ENCODE measurements at regions not wholly inside any gene's neighbourhood (a gene's known extent, or its start where the extent isn't known, plus 50 kb on each side); places are given as distances from the start of the nearest gene placed in this dataset.

DNA sequence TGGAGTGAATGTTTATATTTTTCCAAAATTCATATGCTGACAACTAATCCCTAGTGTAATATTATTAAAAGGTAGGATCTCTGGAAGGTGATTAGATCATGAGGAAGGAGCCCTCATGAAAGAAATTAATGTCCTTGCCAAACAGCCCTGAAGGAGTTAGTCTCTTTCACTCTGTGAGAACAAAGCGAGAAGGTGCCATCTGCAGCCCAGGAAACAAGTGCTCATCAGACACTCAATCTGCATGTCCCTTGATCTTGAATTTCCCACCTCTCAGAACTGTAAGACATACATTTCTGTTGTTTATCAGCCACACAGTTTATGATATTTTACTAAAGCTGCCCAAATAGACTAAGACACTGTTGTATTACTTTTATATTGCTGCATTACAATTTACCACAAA lies 1283.4 kb downstream of the PCDH7 start:
- intact Hi-C loops (cut with DNase I): no loop called here
- Histone ChIP-seq H3K4me1 (no peaks in the 10 kb centered on the region), H3K27ac (replicated peaks in 1 of 4) (no peak overlapping the region), H3K9me3 (no peaks in the 10 kb centered on the region), H3K36me3 (no peaks in the 10 kb centered on the region), H3K4me3 (no peak overlapping the region), H3K27me3 (no peaks in the 10 kb centered on the region)
- WGBS: 83% methylated on average over 1 of the region's 1 CpG
- TF ChIP-seq POLR2AphosphoS5 (IDR thresholded peaks at IDR 0.05) (no peak), EP300 (IDR thresholded peaks at IDR 0.05) (no peak), POLR2A (IDR thresholded peaks at IDR 0.05; ENCODE audit: low read depth) (no peak)
- TF ChIP-seq, protein P1, sequence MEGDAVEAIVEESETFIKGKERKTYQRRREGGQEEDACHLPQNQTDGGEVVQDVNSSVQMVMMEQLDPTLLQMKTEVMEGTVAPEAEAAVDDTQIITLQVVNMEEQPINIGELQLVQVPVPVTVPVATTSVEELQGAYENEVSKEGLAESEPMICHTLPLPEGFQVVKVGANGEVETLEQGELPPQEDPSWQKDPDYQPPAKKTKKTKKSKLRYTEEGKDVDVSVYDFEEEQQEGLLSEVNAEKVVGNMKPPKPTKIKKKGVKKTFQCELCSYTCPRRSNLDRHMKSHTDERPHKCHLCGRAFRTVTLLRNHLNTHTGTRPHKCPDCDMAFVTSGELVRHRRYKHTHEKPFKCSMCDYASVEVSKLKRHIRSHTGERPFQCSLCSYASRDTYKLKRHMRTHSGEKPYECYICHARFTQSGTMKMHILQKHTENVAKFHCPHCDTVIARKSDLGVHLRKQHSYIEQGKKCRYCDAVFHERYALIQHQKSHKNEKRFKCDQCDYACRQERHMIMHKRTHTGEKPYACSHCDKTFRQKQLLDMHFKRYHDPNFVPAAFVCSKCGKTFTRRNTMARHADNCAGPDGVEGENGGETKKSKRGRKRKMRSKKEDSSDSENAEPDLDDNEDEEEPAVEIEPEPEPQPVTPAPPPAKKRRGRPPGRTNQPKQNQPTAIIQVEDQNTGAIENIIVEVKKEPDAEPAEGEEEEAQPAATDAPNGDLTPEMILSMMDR (IDR thresholded peaks at IDR 0.05): no peak
- no peak for DNase-seq (ENCODE audit: extremely low spot score)

DNA sequence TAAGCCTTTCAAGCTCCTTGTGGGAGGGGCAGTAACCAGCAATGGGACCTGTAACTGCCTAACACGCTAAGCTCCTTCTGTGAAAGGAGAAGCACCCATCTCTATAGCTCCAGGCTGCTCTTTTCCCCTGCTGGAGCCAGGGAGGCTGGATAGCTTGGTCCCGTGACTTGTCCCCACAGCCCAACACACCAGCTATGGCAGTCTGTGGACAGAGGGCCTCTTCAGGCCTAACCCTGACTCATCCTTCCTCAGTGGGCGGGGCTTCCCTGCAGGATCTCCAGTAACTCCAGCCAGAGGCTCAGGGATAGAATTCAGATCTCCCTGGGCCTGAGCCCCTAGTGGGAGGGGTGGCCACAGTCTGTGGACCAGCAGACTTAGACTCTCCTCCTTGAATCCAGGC lies 1290.1 kb downstream of the PCDH7 start:
- Histone ChIP-seq H3K27me3 (no peaks in the 10 kb centered on the region), H3K9me3 (no peaks in the 10 kb centered on the region), H3K4me1 (no peaks in the 10 kb centered on the region), H3K36me3 (no peaks in the 10 kb centered on the region), H3K27ac (replicated peaks in 1 of 4) (no peak overlapping the region), H3K4me3 (no peak overlapping the region)
- DNase-seq (ENCODE audit: extremely low spot score): no peak
- 100% methylated on average over 1 of the region's 3 CpGs for whole genome bisulfite sequencing
- TF ChIP-seq POLR2AphosphoS5 (IDR thresholded peaks at IDR 0.05) (no peak), POLR2A (IDR thresholded peaks at IDR 0.05; ENCODE audit: low read depth) (no peak)
- intact Hi-C loops (cut with DNase I): no loop called here

DNA sequence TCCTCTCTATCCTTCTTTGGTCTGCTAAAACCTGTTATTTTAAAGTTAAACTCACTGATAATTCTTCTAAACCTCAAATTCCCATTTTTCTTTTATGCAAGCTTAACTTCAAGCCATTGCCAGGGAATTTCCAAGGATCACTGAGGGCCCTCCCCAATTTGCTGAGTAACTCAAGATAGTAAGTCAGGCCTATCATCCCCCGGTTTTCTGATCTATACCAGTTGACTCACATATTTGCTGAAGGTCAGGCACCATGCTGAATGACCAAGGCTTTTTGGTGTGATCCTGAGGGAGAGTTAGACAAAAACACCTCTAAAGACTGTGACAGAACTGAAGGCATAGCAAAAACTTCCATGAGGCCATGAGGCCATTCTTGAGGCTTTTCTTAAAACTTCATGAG lies 1301.9 kb downstream of the PCDH7 start:
- TF ChIP-seq POLR2A (IDR thresholded peaks at IDR 0.05; ENCODE audit: low read depth) (no peak), EP300 (IDR thresholded peaks at IDR 0.05) (no peak), POLR2AphosphoS5 (IDR thresholded peaks at IDR 0.05) (no peak)
- TF ChIP-seq, protein P1 (IDR thresholded peaks at IDR 0.05): no peak
- H3K27ac ChIP-seq (replicated peaks in 1 of 4): no peak overlapping the region
- no peaks in the 10 kb centered on the region for H3K36me3 ChIP-seq
- no peaks in the 10 kb centered on the region for H3K4me1 ChIP-seq
- H3K27me3 ChIP-seq: no peaks in the 10 kb centered on the region
- intact Hi-C loops (cut with DNase I): no loop called here
- WGBS: 64% methylated on average over 1 of the region's 1 CpG
- no peak for DNase-seq (ENCODE audit: extremely low spot score)
- no peak overlapping the region for H3K4me3 ChIP-seq
- no peaks in the 10 kb centered on the region for H3K9me3 ChIP-seq

DNA sequence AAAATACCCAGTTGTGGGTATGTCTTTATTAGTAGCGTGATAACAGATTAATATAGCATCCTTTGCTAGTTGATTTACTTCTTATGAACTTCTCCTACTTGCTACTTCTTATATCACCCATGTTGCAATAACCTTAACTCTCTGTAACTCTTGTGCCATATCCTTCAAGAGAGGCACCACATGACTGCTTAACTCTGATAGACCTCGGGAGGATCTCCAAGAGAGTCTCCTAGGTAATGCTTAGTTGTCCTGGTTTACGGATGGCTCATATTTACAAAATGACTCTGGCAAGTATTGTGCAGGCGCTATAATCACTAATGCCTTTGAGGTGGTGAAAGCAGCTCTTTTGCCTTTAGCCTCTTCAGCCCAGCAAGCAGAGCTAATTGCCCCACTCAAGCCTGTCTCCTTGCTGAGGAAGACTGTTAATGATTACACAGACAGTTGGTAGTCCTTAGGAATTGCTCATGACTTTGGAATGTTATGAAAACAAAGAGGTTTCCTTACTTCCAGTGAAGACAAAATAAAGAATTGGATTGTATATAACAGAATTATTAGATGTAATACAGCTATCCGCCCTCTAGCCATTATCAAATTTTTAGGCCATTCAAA lies 1305.8 kb downstream of the PCDH7 start:
- Histone ChIP-seq H3K36me3 (no peaks in the 10 kb centered on the region), H3K27ac (replicated peaks in 1 of 4) (no peak overlapping the region), H3K4me3 (no peak overlapping the region), H3K27me3 (no peaks in the 10 kb centered on the region), H3K9me3 (no peaks in the 10 kb centered on the region), H3K4me1 (no peaks in the 10 kb centered on the region)
- no peak for DNase-seq (ENCODE audit: extremely low spot score)
- WGBS: 84% methylated on average over 5 of the region's 5 CpGs
- intact Hi-C loops (cut with DNase I): no loop called here
- TF ChIP-seq POLR2A (IDR thresholded peaks at IDR 0.05; ENCODE audit: low read depth): no peak
- TF ChIP-seq, protein P1 (IDR thresholded peaks at IDR 0.05): no peak
- TF ChIP-seq EP300 (IDR thresholded peaks at IDR 0.05): no peak
- TF ChIP-seq POLR2AphosphoS5 (IDR thresholded peaks at IDR 0.05): no peak

DNA sequence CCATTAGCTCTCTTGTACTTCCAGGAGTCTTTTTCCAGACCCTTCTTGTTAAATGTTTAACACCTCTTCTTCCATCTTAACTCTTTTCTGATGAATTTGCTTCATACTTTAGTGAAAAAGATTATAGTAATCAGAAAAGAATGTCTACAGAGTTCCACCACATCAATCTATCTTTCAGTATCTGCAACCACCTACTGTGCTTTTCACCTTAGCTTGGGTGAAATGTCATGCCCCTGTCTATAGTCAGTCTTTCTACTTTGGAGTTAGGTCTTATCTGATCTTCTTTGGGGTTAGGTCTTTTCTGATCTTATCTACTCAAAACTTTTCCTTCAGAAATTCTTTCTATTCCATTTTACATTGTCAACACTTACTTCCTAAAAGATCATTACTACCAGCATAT lies 1310.2 kb downstream of the PCDH7 start:
- Histone ChIP-seq H3K4me1 (no peaks in the 10 kb centered on the region), H3K36me3 (no peaks in the 10 kb centered on the region), H3K27me3 (no peaks in the 10 kb centered on the region), H3K27ac (replicated peaks in 1 of 4) (no peak overlapping the region), H3K9me3 (no peaks in the 10 kb centered on the region), H3K4me3 (no peak overlapping the region)
- DNase-seq (ENCODE audit: extremely low spot score): no peak
- TF ChIP-seq, protein P1 (IDR thresholded peaks at IDR 0.05): no peak
- TF ChIP-seq POLR2A (IDR thresholded peaks at IDR 0.05; ENCODE audit: low read depth) (no peak), EP300 (IDR thresholded peaks at IDR 0.05) (no peak), POLR2AphosphoS5 (IDR thresholded peaks at IDR 0.05) (no peak)
- intact Hi-C loops (cut with DNase I): no loop called here
